DOHH2 (cell line): ENCODE measurements at regions not wholly inside any gene's neighbourhood (a gene's known extent, or its start where the extent isn't known, plus 50 kb on each side); places are given as distances from the start of the nearest gene placed in this dataset.

ENCODE experiments used
- H3F3A ChIP-seq: fragments of 200-600 bp; sonication (generic), shearing (Covaris generic); 2 replicates; pipeline ENCODE4 v1.6.0; 2016; ENCODE audit warnings: antibody characterized with exemption, mild to moderate bottlenecking; ENCODE audit not compliant: control insufficient read depth, insufficient read depth
- H3K27ac ChIP-seq: fragments of 200-600 bp; sonication (generic); 2 replicates; pipeline ENCODE4 v1.5.1; 2014; ENCODE audit warnings: low read depth, mild to moderate bottlenecking, low read length, moderate library complexity
- H3K27me3 ChIP-seq: fragments of 200-600 bp; sonication (generic); 2 replicates; pipeline ENCODE4 v1.6.1; 2014; ENCODE audit warnings: mild to moderate bottlenecking, low read length, mixed read lengths; ENCODE audit not compliant: control insufficient read depth
- H3K36me3 ChIP-seq: fragments of 200-600 bp; sonication (generic); 2 replicates; pipeline ENCODE4 v1.6.1; 2014; ENCODE audit warnings: mild to moderate bottlenecking, low read length, moderate library complexity, mixed read lengths; ENCODE audit not compliant: control insufficient read depth
- H3K4me1 ChIP-seq: fragments of 200-600 bp; sonication (generic); 2 replicates; pipeline ENCODE4 v1.6.1; 2014; ENCODE audit warnings: mild to moderate bottlenecking, low read length, mixed read lengths; ENCODE audit not compliant: control insufficient read depth
- H3K4me2 ChIP-seq: fragments of 200-600 bp; sonication (generic); 2 replicates; pipeline ENCODE4 v1.6.0; 2014; ENCODE audit warnings: mild to moderate bottlenecking, low read length, moderate library complexity
- H3K4me3 ChIP-seq: fragments of 200-600 bp; sonication (generic); 2 replicates; pipeline ENCODE4 v1.5.1; 2014; ENCODE audit warnings: mild to moderate bottlenecking, low read length, mixed read lengths
- H3K79me2 ChIP-seq: fragments of 200-600 bp; sonication (generic); 2 replicates; pipeline ENCODE4 v1.6.1; 2014; ENCODE audit warnings: mild to moderate bottlenecking, low read length, mixed read lengths; ENCODE audit not compliant: control insufficient read depth
- H3K9me2 ChIP-seq: fragments of 200-600 bp; sonication (generic); replicated peaks from 2 replicates; pipeline ENCODE4 v1.6.1; 2014; ENCODE audit warnings: mild to moderate bottlenecking, low read length, mixed read lengths; ENCODE audit not compliant: control insufficient read depth
- H3K9me3 ChIP-seq: fragments of 200-600 bp; sonication (generic); 2 replicates; pipeline ENCODE4 v1.6.1; 2014; ENCODE audit warnings: antibody characterized with exemption, low read length, mixed read lengths; ENCODE audit not compliant: control insufficient read depth, insufficient read depth
- H4K20me1 ChIP-seq: fragments of 200-600 bp; sonication (generic); 2 replicates; pipeline ENCODE4 v1.6.0; 2014; ENCODE audit warnings: low read depth, mild to moderate bottlenecking, antibody characterized with exemption, low read length, moderate library complexity; ENCODE audit not compliant: control insufficient read depth, insufficient read depth
- EZH2phosphoT487 ChIP-seq: fragments of 200-600 bp; sonication (generic); IDR thresholded peaks from 2 replicates; pipeline ENCODE4 v1.6.1; 2017; ENCODE audit warnings: borderline replicate concordance, mild to moderate bottlenecking, antibody characterized with exemption, low read length, moderate library complexity, mixed read lengths
- TF ChIP-seq, protein P1 (sequence below): fragments of 200-600 bp; sonication (generic); IDR thresholded peaks from one replicate; pipeline ENCODE4 v1.5.1; 2014; ENCODE audit warnings: antibody characterized with exemption, mild to moderate bottlenecking, low read depth, low read length; ENCODE audit not compliant: poor library complexity, severe bottlenecking

- H3K36me3 ChIP-seq: no peaks in the 10 kb centered on the region
- TF ChIP-seq, protein P1, sequence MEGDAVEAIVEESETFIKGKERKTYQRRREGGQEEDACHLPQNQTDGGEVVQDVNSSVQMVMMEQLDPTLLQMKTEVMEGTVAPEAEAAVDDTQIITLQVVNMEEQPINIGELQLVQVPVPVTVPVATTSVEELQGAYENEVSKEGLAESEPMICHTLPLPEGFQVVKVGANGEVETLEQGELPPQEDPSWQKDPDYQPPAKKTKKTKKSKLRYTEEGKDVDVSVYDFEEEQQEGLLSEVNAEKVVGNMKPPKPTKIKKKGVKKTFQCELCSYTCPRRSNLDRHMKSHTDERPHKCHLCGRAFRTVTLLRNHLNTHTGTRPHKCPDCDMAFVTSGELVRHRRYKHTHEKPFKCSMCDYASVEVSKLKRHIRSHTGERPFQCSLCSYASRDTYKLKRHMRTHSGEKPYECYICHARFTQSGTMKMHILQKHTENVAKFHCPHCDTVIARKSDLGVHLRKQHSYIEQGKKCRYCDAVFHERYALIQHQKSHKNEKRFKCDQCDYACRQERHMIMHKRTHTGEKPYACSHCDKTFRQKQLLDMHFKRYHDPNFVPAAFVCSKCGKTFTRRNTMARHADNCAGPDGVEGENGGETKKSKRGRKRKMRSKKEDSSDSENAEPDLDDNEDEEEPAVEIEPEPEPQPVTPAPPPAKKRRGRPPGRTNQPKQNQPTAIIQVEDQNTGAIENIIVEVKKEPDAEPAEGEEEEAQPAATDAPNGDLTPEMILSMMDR: no peak
- no peak for TF ChIP-seq EZH2phosphoT487
- no peak overlapping the region for H3K4me2 ChIP-seq
- no peaks in the 10 kb centered on the region for H3F3A ChIP-seq
- H3K27me3 ChIP-seq: no peaks in the 10 kb centered on the region
- H3K27ac ChIP-seq: no peak overlapping the region
- H3K4me1 ChIP-seq: no peaks in the 10 kb centered on the region
- H3K4me3 ChIP-seq: no peak overlapping the region
- H3K9me2 ChIP-seq: no peaks in the 10 kb centered on the region
- no peaks in the 10 kb centered on the region for H3K9me3 ChIP-seq
- H4K20me1 ChIP-seq: no peaks in the 10 kb centered on the region
- H3K79me2 ChIP-seq: no peaks in the 10 kb centered on the region
These were observed 68.3 kb downstream of the SLIT2 start for GRCh38 chr4:20319825-20320612.

- H4K20me1 ChIP-seq: no peaks in the 10 kb centered on the region
- H3K4me1 ChIP-seq: no peaks in the 10 kb centered on the region
- no peaks in the 10 kb centered on the region for H3F3A ChIP-seq
- H3K4me2 ChIP-seq: no peak overlapping the region
- H3K27me3 ChIP-seq: no peaks in the 10 kb centered on the region
- no peak overlapping the region for H3K4me3 ChIP-seq
- no peaks in the 10 kb centered on the region for H3K36me3 ChIP-seq
- no peaks in the 10 kb centered on the region for H3K79me2 ChIP-seq
- H3K27ac ChIP-seq: no peak overlapping the region
- no peaks in the 10 kb centered on the region for H3K9me3 ChIP-seq
- no peak for TF ChIP-seq EZH2phosphoT487
- TF ChIP-seq, protein P1: no peak
- no peaks in the 10 kb centered on the region for H3K9me2 ChIP-seq
These were observed 72.3 kb downstream of the SLIT2 start for GRCh38 chr4:20323991-20324390.

DNA sequence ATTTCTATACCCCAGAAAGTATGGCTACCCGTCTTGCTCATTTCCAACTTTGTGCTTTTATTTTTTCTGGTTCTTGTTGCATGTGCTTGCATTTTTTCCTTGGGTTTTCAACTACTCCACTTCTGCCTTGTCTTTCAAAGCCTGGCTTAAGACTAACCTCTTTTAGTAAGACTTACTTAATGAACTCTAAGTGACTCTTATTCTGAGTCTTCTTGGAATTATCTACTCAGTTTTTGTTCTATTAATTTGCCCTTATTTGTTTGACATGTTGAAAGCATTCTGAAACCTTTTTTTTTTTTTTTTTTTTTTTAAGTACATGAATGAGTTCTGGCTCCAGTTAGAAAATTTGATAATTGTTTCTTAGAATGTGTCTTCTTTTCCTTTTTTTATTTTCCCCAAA lies 74.8 kb downstream of the SLIT2 start:
- H3K27ac ChIP-seq: no peak overlapping the region
- H3K27me3 ChIP-seq: no peaks in the 10 kb centered on the region
- no peaks in the 10 kb centered on the region for H3K36me3 ChIP-seq
- H4K20me1 ChIP-seq: no peaks in the 10 kb centered on the region
- H3K9me3 ChIP-seq: no peaks in the 10 kb centered on the region
- no peaks in the 10 kb centered on the region for H3K4me1 ChIP-seq
- H3K79me2 ChIP-seq: no peaks in the 10 kb centered on the region
- TF ChIP-seq, protein P1: no peak
- no peak for TF ChIP-seq EZH2phosphoT487
- H3K4me2 ChIP-seq: no peak overlapping the region
- H3F3A ChIP-seq: no peaks in the 10 kb centered on the region
- H3K9me2 ChIP-seq: no peaks in the 10 kb centered on the region
- no peak overlapping the region for H3K4me3 ChIP-seq
